HG02840 (cell line): ENCODE measurements at regions not wholly inside any gene's neighbourhood (a gene's known extent, or its start where the extent isn't known, plus 50 kb on each side); places are given as distances from the start of the nearest gene placed in this dataset.
"Not testable (repeated sequence)": the region's sequence is repeated elsewhere in the genome, so short reads cannot be mapped to it uniquely, and the experiment has no call there.

Source experiments
- ATAC-seq: cut with Tn5 transposase; IDR thresholded peaks from one replicate; pipeline ENCODE4 v1.9.1; 2021; ENCODE audit warnings: mild to moderate bottlenecking, moderate library complexity, moderate number of reproducible peaks; ENCODE audit not compliant: unreplicated experiment, low FRiP score

DNA sequence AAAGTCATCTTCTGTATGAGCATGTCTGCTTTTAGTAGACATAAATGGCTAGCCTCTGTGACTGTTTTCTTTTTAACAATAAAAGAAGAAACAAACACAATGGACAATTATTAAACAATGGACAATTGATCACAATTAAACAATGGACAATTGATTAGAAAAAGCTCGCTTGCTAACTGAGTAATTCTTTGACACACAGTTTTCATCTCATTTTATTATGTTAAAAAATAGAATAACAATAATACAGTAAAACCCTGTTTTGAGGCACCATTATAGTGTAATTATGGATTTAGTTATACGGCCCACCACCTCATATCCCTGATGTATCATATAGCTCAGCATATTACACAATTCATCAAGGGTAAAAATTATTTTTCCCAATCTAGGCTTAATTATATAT lies 989.0 kb downstream of the LTN1 start:
- not testable (repeated sequence) for ATAC-seq

DNA sequence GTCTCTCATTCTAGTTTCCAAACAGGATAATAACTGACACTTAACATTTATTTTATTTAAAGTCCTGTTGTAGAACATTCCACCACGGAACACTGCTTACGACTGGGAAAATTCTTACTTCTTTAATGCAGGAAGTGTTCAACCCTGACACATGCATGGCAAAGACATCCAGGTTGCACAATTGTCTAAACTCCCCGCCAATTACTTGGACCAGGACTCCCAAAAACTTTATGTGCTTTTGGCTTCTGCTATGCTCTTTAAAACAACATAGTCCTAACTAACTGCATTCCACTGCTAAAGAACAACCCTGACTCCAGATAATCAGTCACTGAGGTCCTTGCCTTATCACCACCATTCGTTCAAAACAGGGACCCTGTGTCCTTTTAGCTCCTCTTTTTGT lies 995.8 kb downstream of the LTN1 start:
- not testable (repeated sequence) for ATAC-seq

DNA sequence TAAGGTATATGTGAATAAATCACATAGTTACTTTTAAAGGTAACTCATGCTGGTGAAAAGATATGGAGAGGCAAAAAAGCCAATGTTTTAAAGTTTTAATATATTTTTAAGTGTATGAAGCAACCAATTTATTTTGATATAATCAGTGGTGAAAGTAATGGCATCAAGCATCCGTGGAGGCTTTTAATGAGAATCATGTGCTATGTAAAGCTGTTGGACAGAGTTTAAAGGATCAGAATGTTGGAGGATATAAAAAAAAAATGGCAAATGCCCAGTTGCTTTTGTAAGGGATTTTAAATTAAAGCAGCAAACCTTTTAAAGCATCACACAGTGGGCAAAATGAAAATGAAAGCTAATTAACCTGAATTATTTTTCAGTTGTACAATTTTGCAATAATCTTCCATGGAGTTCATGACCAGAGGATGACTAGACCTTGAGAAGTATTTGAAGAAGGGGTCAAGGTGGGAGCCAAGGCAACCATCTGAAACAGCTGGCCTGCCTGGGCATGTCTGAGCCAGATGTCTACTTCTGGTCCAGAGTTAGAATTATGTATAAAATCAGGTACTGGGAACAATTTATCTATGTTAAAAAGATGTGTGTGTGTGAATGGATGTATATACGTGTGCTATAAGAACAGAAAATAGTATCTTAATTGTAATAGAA lies 1007.9 kb downstream of the LTN1 start:
- not testable (repeated sequence) for ATAC-seq

DNA sequence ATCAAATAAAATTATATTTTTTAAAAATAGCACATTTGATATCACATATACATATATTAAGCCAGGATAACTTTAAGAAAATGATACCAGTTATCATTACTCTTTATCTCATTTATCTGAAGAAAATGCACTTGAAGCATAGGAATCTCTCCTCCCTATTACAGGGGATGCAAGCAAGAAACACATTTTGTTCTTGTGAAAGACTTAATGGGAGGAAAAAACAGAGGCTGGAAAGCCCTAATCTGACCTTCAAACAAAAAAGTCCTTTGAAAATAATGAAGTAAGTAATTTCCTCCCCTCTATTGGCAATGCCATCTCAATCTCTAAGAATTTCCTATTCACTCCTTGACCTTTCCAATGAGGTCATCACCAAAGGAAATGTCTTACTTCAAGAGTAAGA lies 1012.6 kb upstream of the ADAMTS5 start:
- ATAC-seq: not testable (repeated sequence)

DNA sequence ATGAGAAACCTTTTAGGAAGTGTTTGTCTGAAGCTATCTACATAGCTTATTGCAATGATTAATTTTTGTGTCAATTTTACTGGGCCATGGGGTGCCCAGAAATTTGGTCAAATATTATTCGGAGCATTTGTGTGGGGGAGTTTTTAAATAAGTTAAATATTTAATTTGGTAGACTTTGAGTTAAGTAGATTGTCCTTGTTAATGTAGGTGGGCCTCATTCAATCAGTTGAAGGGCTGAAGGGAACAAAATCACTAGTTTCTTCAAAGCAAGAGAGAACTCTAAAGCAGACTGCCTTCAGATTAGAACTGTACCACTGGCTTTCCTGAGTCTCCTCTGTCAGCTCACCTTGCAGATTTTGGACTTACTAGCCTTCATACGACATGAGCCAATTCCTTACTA lies 1008.6 kb upstream of the ADAMTS5 start:
- no peak for ATAC-seq

DNA sequence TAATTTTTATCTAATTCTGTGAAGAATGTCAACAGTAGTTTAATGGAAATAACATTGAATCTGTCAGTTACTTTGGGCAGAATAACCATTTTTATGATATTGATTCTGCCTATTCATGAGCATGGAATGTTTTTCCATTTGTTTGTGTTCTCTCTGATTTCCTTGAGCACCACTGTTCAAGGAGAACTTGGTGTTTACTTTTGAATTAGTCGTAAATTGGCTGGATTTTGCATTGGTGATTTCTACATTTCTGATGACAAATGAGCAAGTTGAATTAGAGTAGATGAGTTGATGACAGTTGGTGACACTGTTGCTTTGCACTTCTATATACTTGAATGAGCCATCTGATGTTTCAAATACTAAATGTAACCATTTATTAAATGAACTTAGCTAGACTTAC lies 1007.3 kb upstream of the ADAMTS5 start:
- ATAC-seq: not testable (repeated sequence)

DNA sequence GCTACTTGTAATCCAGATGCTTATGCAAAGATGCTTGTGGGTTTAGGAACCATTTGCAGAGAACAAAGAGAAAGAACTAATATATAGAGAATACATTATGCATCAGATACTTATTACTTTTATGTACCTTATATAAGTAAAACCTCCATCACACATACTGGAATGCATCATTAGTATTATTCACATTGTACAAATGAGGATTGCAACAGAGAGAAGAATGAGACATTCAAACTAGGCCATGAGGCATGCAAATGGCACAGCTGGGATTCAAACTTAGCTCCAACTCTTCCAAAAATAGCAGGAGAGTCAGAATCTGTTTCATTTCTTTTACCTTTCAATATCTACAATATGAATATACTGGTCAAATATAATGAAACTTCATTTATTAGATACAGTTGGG lies 1001.4 kb upstream of the ADAMTS5 start:
- not testable (repeated sequence) for ATAC-seq

DNA sequence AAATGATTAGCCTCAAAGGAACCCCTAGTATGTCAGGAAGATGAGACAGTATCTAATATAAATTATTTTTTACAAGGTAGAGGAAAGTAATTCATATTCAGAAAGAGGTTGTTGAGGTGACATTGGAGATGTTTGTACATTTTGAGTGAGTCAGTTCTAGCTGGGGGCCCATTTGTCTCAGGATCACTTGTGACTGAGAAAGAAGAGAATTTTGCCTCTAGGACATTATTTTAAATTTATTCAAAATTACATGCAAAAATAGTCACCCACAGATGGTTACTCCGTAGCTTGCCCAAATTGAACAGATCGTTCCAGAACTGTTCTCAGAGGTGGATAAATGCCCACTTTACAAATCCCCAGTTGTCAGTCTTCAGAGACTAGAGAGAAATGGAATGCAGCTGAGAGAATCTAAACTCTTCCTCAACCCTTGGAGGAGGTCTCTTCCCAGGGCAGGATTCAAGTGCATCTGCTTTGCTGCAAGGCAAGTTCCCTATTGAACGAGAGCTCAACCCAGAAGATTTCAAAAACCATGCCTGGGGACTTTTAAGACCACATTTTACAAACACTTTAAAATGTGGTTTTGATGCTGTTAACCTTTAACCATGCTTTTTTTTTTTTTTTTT lies 987.8 kb upstream of the ADAMTS5 start:
- ATAC-seq: no peak

DNA sequence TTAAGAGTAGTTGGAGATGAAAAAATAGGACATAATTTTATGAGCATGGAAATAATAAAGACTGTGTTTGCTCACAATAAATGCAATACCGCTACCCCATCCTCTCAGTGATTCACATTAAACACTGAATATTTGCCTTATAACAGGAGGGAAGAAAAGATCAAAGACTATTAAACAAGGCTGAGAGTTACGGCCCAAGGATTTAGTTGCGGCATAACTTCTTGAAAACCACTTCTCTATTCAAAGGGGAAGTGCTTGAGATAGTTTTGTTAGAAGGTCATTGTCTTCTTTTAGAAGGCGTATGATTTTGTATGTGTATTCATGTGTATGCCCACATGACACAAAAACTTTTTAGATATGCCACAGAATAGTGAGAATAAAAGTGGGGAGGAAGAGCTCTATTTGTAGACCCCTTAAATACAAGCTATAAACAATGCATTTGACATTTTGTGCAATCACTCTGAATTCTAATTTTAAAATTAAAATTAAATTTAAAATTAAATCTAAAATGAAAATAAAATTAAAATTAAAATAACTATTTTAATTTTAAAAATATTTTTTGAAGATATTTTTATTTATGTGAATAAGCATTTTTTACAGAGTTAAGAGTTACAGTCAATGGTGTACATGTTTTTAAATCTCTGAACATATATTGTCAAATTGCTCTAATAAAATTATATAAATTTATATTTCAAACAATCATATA lies 986.6 kb upstream of the ADAMTS5 start:
- ATAC-seq: no peak

DNA sequence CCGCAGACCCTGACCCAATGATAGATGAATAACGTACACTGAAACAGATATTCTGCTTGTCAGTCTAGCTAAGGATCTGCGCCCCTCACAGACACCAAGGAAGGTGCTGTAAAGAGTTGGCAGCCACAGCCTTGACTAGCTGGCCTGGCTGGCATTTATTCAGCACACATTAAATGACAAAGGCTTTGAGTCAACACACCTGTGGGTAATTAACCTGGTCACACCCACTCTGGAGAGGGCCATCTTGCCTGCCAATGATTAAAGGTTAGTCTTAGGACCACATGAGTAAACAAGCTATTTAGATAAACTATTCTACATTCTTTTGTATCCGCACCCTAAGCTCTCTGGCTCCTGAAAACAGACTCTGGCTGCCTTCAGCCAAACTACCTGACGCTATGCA lies 982.2 kb upstream of the ADAMTS5 start:
- not testable (repeated sequence) for ATAC-seq

DNA sequence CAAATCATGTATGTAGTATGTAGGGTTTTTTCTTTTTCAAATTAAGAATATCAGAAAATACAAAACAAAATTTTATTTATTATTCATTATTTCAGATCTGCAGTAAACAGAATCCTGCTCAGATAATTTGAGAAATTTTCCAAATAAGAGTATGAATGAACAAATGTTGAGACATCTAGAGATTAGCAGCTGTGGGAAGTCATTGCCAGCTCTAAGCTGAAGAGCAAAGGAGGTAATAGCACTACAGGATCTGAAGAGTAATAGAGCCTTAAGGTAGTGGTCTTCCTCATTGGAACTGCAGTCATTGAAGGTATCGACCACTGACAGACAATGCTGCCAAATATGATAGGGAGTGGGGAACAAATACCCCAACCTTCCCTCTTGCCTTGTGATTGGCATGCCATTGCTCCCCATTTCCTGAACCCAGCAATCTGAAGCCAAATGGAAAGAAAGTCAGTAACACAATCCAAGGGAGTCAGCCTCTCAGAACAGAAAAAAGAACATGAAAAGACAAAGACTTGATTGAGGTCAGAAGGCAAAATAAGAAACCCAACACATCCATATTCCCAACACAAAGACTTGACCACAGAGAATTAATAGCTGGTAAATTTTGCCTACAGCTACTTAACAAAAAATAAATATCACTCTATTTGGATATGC lies 963.4 kb upstream of the ADAMTS5 start:
- ATAC-seq: not testable (repeated sequence)

DNA sequence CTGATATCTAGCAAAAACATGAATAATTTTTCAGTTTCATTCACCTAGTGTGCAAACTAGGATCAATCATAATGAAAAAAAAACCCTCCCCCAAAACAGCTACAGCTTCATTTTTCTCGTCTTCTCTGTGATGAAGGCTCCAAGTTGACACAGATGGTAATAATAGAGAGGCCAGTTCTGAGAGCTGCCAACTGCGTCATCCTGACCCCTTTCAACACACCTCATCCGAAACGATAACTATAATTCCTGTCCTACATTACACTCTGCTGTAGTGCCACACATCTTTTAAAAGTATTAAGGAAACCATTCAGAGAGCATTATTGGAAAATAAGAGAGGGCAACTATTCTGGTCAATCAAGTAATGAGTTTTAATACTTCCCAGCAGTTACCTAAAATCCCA lies 962.3 kb upstream of the ADAMTS5 start:
- ATAC-seq: not testable (repeated sequence)

DNA sequence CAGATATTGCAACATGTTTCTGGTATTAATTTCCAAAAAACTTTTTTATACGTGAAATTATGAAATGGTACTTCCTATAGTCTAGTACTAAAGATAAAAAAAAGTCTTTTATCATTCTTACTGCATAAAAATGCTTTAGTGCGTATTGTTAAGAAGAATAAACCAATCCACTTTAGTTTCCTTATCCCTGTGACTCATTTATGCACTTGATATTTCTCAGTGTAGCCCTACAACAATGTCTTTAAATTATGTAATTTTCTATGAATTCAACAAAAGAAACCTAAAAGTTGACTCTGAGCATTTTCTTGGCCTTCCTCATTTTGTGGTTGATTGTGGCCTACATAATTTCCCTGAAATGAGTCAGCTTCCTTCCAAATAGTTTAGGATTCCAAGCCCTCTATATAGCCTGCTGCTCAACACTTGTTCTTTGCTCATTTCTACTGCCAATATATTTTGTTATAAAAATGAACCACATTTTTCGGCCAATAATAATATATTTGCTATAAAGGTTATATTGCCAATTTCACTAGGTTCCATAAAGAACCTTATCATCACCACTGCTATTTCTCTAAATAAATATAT lies 961.7 kb upstream of the ADAMTS5 start:
- not testable (repeated sequence) for ATAC-seq

DNA sequence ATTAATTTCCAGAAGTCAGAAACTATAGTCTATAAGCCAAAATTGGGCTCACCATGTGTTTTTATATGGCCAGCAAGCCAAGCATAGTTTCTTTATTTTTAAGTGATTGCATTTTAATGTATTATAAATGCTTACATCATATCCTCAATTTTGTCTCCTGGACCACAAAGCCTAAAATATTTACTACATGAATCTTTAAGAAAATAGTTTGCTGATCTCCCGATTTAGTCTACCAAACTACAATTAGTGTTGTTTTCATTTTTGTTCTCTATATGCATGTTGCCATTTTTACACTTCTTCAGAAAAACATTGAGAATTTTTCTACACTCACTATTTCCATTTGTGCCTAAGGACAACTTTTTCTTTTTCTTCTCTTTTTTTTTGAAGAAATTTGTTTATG lies 954.5 kb upstream of the ADAMTS5 start:
- not testable (repeated sequence) for ATAC-seq

DNA sequence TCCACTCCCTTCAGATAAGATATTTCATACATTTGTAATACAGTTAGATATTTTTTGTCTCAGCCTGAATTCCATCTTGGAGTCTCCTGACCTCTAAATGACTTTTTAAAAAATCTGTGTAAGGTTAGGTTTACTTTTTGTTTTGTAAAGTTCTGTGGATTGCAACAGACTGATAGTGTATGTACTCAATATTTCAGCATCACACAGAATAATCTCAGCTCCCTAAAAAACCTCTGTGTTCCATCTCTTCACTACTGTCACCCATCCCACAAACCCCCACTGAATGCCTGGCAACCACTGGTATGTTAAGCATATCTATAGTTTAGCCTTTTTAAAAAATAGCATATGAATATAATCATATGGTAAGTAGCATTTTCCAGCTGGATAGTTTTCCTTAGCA lies 951.1 kb upstream of the ADAMTS5 start:
- ATAC-seq: not testable (repeated sequence)

DNA sequence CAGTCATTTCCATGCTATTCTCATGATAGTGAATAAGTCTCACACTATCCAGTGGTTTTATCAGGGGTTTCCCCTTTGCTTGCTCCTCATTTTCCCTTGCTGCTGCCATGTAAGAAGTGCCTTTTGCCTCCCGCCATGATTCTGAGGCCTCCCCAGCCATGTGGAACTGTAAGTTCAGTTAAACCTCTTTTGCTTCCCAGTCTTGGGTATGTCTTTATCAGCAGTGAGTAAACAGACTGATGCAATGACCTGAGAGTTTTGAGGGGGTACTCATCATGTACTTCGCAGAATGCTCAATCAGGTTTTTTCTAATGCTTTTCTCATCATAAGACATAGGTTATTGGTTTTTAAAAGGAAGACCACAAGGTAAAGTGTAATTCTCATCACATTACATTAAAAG lies 949.4 kb upstream of the ADAMTS5 start:
- ATAC-seq: not testable (repeated sequence)

DNA sequence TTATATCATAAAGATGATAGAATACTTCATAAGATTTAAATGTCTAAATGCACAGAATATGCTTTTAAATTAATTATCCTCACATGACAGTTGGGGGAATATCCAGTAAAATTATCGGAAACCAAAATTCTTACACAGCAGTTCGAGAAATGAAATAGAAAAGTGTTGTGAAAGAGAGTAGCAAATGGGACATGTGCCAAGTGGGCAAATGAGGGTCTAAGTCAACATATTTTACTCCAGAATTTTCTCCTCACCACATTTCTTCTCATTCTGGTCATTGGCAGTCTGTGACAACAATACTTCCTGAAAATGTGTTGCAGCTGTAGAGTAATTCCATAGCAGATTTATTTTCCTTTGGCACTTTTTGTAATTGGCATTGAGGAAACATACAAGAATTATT lies 945.2 kb upstream of the ADAMTS5 start:
- not testable (repeated sequence) for ATAC-seq

DNA sequence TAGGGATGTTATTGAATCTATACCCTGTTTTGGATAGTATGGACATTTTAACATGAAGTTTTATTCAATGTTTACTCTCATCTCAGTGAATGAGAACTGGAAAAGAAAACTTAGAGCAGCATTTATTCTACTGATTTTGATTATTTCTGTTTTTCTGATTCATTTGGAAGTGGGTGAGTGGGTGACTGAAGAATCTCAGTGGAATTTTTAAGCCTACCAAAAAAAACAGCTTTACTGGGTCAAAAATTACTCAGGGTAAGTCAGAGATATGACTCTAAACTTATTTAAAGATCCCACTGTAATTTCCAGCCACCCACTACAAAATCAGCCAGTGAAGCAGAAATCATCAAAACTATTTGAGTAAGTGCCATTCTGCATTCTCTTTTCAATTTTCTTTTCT lies 942.6 kb upstream of the ADAMTS5 start:
- ATAC-seq: not testable (repeated sequence)

DNA sequence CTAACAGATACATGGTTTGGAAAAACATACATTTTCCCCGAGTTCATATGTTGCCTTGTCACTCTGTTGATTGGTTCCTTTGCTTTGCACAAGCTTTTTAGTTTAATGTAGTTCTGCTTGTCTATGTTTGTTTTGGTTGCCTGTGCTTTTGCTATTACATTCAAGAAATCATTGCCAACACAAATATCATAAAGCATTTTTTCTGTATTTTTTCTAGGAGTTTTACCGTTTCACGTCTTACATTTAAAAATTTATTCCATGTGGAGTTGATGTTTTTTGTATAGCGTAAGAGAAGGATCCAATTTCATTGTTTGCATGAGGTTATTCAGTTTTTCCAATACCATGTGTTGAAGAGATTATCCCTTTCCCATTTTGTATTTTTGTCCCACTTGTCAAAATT lies 941.9 kb upstream of the ADAMTS5 start:
- not testable (repeated sequence) for ATAC-seq

DNA sequence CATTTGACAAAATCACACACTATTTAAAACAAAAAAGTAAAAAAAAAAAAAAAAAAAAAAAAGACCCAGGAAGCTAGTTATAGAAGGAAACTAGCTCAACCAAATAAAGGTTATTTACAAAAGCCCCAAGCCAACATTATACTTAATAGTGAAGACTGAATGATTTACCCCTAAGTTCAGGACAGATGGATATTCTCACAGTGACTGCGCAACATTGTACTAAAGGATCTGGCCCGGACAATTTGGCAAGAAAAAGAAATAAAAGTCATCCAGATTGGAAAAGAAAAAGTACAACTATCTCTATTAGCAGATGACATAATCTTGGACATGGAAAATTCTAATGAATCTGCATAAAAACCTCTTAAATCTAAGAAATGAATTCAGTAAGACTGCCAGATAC lies 936.0 kb upstream of the ADAMTS5 start:
- not testable (repeated sequence) for ATAC-seq

DNA sequence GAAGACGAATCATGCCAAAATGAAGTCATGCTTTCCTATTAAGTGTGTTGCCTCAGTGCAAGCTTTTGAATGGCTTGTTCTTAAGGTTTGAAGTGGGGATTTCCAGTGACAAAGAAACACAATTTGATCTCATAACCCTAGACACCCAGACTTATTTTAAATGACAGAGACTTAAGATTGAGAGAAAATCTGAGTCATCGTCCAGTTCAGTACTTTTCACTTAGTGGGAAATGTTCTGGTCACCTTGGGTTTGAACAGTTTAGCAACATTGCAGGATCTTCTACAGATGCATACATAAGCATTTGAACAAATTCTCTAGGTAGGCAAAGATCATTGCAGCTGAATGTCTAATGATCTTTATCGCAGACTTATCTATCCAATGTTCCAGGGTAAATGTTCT lies 926.7 kb upstream of the ADAMTS5 start:
- ATAC-seq: not testable (repeated sequence)
